ENCODE measurements at regions not wholly inside any gene's neighbourhood (a gene's known extent, or its start where the extent isn't known, plus 50 kb on each side); places are given as distances from the start of the nearest gene placed in this dataset.

GRCh38 chr11:134752526-134752925 lies 340.5 kb upstream of the B3GAT1 start:
- TF ChIP-seq CTCF (IDR thresholded peaks at IDR 0.05) (no peak), POLR2A (IDR thresholded peaks at IDR 0.05) (no peak)

Data from lower leg skin (tissue), 3 donors.